ENCODE measurements at regions not wholly inside any gene's neighbourhood (a gene's known extent, or its start where the extent isn't known, plus 50 kb on each side); places are given as distances from the start of the nearest gene placed in this dataset.

DNA sequence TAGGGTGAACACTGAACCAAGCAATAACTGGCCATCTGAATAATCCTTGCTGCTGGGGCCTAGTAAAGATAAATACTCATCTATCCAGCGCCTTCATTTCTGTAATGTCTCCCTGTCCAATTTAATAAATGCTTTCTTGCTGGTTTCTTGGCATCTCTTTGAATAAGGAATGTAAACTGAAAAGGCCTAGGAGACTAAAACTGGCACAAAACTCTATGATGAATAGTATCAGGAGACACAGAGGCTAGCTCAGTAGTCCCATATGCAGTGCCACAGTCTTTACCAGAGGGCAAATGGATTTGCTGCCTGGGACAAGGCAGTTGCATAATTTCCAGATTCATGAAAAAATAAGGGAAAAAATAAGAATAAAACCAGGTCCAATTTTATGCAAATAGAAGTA, 324.4 kb downstream of the CENPW start:
- TF ChIP-seq EZH2 (IDR thresholded peaks at IDR 0.05; ENCODE audit: borderline replicate concordance, low read length), result no peak
- TF ChIP-seq, protein P1, sequence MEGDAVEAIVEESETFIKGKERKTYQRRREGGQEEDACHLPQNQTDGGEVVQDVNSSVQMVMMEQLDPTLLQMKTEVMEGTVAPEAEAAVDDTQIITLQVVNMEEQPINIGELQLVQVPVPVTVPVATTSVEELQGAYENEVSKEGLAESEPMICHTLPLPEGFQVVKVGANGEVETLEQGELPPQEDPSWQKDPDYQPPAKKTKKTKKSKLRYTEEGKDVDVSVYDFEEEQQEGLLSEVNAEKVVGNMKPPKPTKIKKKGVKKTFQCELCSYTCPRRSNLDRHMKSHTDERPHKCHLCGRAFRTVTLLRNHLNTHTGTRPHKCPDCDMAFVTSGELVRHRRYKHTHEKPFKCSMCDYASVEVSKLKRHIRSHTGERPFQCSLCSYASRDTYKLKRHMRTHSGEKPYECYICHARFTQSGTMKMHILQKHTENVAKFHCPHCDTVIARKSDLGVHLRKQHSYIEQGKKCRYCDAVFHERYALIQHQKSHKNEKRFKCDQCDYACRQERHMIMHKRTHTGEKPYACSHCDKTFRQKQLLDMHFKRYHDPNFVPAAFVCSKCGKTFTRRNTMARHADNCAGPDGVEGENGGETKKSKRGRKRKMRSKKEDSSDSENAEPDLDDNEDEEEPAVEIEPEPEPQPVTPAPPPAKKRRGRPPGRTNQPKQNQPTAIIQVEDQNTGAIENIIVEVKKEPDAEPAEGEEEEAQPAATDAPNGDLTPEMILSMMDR (conservative IDR thresholded peaks at IDR 0.05 in 1 of 2, IDR thresholded peaks at IDR 0.05 in 1 of 2; ENCODE audit: extremely low read depth in 1 of 2, insufficient read depth in 1 of 2, low read depth in 1 of 2, low read length in 2 of 2), result no peak

Measured in mammary epithelial cell (primary cell).